ENCODE measurements at regions not wholly inside any gene's neighbourhood (a gene's known extent, or its start where the extent isn't known, plus 50 kb on each side); places are given as distances from the start of the nearest gene placed in this dataset.

DNA sequence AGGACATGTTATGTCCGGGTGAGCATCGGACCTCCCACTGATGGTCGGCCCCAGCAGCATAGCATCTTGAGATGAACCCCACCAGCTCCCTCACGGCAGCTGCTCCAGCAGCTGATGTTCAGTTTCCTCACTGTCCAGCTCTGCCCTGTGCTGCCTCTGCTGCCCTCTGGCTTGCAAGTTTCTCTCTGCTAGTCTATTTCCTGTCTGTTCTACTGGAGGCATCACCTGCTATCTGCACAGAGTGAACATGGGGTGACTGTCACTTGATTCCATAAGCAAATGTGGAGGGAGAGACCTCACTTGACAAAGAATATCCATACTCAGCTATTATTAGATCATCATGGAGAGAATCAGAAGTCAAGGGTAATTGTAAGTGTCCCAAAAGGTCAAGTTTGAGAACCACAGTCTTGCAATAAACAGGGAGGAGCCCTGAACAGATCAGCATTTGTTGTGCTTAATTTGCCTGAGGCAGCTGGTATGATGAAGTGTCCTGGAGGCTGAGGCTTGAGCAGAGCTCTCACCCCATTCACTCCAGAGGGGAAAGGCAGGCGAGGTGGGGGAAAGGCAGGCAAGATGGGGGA lies 702.8 kb downstream of the SEMA5A start:
- TF ChIP-seq, protein P1, sequence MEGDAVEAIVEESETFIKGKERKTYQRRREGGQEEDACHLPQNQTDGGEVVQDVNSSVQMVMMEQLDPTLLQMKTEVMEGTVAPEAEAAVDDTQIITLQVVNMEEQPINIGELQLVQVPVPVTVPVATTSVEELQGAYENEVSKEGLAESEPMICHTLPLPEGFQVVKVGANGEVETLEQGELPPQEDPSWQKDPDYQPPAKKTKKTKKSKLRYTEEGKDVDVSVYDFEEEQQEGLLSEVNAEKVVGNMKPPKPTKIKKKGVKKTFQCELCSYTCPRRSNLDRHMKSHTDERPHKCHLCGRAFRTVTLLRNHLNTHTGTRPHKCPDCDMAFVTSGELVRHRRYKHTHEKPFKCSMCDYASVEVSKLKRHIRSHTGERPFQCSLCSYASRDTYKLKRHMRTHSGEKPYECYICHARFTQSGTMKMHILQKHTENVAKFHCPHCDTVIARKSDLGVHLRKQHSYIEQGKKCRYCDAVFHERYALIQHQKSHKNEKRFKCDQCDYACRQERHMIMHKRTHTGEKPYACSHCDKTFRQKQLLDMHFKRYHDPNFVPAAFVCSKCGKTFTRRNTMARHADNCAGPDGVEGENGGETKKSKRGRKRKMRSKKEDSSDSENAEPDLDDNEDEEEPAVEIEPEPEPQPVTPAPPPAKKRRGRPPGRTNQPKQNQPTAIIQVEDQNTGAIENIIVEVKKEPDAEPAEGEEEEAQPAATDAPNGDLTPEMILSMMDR (IDR thresholded peaks at IDR 0.05): peak in 1 of 4 experiments; percentile 4
- no peak for TF ChIP-seq POLR2AphosphoS5 (IDR thresholded peaks at IDR 0.05)
- no peaks in the 10 kb centered on the region for H3K36me3 ChIP-seq
- intact Hi-C loops (cut with DNase I): loop anchor here (10.0 kb wide), 1 partner anchor 702 kb away; the partner anchor contains the start of gene SEMA5A
- no peaks in the 10 kb centered on the region for H3K4me1 ChIP-seq (replicated peaks)
- DNase-seq (ENCODE audit: low spot score): no peak
- H3K9me3 ChIP-seq: no peaks in the 10 kb centered on the region
- H3K27me3 ChIP-seq (replicated peaks; ENCODE audit: insufficient read depth): no peaks in the 10 kb centered on the region
- WGBS: 89% methylated on average over 5 of the region's 5 CpGs
- H3K27ac ChIP-seq: no peak overlapping the region
- H3K4me3 ChIP-seq: no peak overlapping the region

DNA sequence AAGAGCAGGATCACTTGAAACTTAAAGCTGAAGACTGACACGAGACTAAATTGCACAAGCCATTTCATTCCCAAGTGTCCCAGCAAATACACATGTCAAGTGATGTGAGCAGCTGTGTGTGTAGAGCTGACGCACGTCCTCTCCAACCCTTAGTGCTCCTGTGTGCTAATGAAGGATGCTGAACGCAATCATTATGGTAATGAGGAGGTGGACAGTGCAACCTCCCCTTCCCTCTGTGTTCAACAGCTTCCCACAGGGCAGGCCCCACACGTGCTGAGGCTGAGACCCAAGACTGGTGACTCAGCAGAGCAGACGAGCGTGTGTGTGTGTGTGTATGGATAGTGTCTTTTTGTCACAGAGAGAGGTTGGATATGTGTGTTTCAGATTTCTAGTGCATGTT lies 702.1 kb downstream of the SEMA5A start:
- intact Hi-C loops (cut with DNase I): loop anchor here (10.0 kb wide), 1 partner anchor 701 kb away; the partner anchor contains the start of gene SEMA5A
- no peak for DNase-seq (ENCODE audit: low spot score)
- no peak for TF ChIP-seq POLR2A (IDR thresholded peaks at IDR 0.05)
- TF ChIP-seq, protein P1 (IDR thresholded peaks at IDR 0.05): no peak
- TF ChIP-seq POLR2AphosphoS5 (IDR thresholded peaks at IDR 0.05): no peak
- WGBS: 64% methylated on average over 7 of the region's 7 CpGs
- H3K27ac ChIP-seq: peak overlapping the region in 1 of 2 donors; percentile 3
- no peaks in the 10 kb centered on the region for H3K36me3 ChIP-seq
- H3K4me3 ChIP-seq: no peak overlapping the region
- H3K9me3 ChIP-seq: no peaks in the 10 kb centered on the region
- no peaks in the 10 kb centered on the region for H3K27me3 ChIP-seq (replicated peaks; ENCODE audit: insufficient read depth)
- H3K4me1 ChIP-seq (replicated peaks): no peaks in the 10 kb centered on the region

DNA sequence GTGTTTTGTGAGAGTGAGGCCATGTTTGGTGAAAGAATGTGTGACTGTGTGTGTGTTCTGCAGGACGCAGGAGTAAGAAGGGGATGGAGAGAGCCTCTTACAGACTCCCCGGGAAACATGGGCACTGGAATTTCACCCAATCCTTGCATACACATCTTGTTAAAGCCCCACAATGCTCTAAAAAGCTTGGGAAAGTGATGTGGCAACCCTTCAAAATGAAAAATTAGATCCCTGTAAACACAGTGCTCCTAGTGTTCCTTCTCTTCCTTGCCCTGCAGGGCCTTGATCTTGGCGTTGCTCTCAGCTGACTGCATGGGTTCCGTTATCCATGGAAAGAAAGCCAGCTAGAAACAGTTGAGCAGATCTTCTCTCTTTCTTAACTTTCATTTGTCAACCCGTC lies 701.7 kb downstream of the SEMA5A start:
- intact Hi-C loops (cut with DNase I): loop anchor here (10.0 kb wide), 1 partner anchor 701 kb away; the partner anchor contains the start of gene SEMA5A
- no peak for DNase-seq (ENCODE audit: low spot score)
- Histone ChIP-seq H3K27me3 (replicated peaks; ENCODE audit: insufficient read depth) (no peaks in the 10 kb centered on the region), H3K4me3 (no peak overlapping the region), H3K27ac (peak overlapping the region in 1 of 2 donors; percentile 3), H3K9me3 (no peaks in the 10 kb centered on the region), H3K4me1 (replicated peaks) (no peaks in the 10 kb centered on the region), H3K36me3 (no peaks in the 10 kb centered on the region)
- WGBS: 53% methylated on average over 5 of the region's 5 CpGs
- TF ChIP-seq, protein P1 (IDR thresholded peaks at IDR 0.05): no peak
- no peak for TF ChIP-seq POLR2AphosphoS5 (IDR thresholded peaks at IDR 0.05)
- no peak for TF ChIP-seq POLR2A (IDR thresholded peaks at IDR 0.05)

DNA sequence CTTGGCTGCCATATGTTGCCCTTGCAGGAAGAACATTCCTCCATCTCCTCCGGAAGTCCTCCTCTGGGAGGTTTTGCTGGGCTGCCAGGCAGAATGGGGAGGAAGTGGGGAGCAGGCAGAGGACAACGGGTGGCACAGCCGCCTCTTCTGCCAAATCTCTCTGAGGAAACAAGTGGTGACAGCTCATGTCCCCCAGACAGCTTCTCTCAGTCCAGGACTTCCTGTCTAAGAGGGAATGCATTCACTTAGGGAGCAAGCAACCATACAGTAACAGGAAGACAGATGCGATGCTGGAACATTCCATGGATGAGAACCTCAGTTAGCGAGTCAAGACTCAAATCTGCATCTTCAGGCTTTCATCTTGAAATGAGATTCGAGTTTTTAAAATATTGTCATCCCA lies 701.0 kb downstream of the SEMA5A start:
- H3K27me3 ChIP-seq (replicated peaks; ENCODE audit: insufficient read depth): no peaks in the 10 kb centered on the region
- no peaks in the 10 kb centered on the region for H3K36me3 ChIP-seq
- WGBS: 81% methylated on average over 6 of the region's 6 CpGs
- TF ChIP-seq POLR2AphosphoS5 (IDR thresholded peaks at IDR 0.05): no peak
- no peak for TF ChIP-seq POLR2A (IDR thresholded peaks at IDR 0.05)
- TF ChIP-seq, protein P1 (IDR thresholded peaks at IDR 0.05): no peak
- H3K9me3 ChIP-seq: no peaks in the 10 kb centered on the region
- intact Hi-C loops (cut with DNase I): loop anchor here (10.0 kb wide), 1 partner anchor 700 kb away; the partner anchor contains the start of gene SEMA5A
- DNase-seq (ENCODE audit: low spot score): no peak
- H3K4me1 ChIP-seq (replicated peaks): no peaks in the 10 kb centered on the region
- no peak overlapping the region for H3K27ac ChIP-seq
- H3K4me3 ChIP-seq: no peak overlapping the region

DNA sequence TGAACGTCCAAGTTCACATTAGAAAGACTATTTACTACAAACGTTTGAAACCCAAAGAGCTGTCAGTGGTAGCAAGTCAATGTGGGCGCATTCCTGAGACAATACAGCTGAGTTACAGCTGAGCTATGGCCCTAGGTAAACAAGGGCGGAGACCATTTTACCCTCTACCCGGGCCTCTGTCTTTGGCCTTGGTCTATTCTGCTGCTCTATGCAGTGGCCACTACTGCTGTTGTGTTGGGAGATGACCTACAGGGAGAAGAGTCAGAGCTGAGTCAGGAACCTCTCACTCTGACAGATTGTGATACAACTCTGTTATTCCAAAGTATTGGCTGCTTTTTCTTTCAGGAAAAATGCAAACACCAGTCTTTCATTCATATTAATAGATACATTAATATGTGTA lies 700.6 kb downstream of the SEMA5A start:
- 74% methylated on average over 5 of the region's 5 CpGs for WGBS
- H3K36me3 ChIP-seq: no peaks in the 10 kb centered on the region
- no peaks in the 10 kb centered on the region for H3K27me3 ChIP-seq (replicated peaks; ENCODE audit: insufficient read depth)
- no peak for TF ChIP-seq POLR2AphosphoS5 (IDR thresholded peaks at IDR 0.05)
- no peak for TF ChIP-seq POLR2A (IDR thresholded peaks at IDR 0.05)
- TF ChIP-seq, protein P1 (IDR thresholded peaks at IDR 0.05): no peak
- no peak for DNase-seq (ENCODE audit: low spot score)
- H3K4me3 ChIP-seq: no peak overlapping the region
- no peaks in the 10 kb centered on the region for H3K9me3 ChIP-seq
- no peaks in the 10 kb centered on the region for H3K4me1 ChIP-seq (replicated peaks)
- intact Hi-C loops (cut with DNase I): loop anchor here (10.0 kb wide), 1 partner anchor 700 kb away; the partner anchor contains the start of gene SEMA5A
- H3K27ac ChIP-seq: no peak overlapping the region
